ENCODE measurements at regions not wholly inside any gene's neighbourhood (a gene's known extent, or its start where the extent isn't known, plus 50 kb on each side); places are given as distances from the start of the nearest gene placed in this dataset.

- TF ChIP-seq ZNF274 (IDR thresholded peaks at IDR 0.05; ENCODE audit: low read depth, low read length): no peak
- no peak for TF ChIP-seq YY1 (IDR thresholded peaks at IDR 0.05; ENCODE audit: insufficient read depth, insufficient read length)
- TF ChIP-seq SUZ12 (IDR thresholded peaks at IDR 0.05; ENCODE audit: extremely low read depth, insufficient read depth, insufficient read length): no peak
- H3K9me3 ChIP-seq (ENCODE audit: insufficient read depth, low read length): no peaks in the 10 kb centered on the region; the same call in 1 of the 2 replicates
- H3K27me3 ChIP-seq (ENCODE audit: insufficient read depth, insufficient read length): no peaks in the 10 kb centered on the region
- DNase-seq (ENCODE audit: low read depth, low spot score): no peak
- H3K4me1 ChIP-seq (ENCODE audit: insufficient read depth, insufficient read length): no peaks in the 10 kb centered on the region
- no peaks in the 10 kb centered on the region for H3K36me3 ChIP-seq (ENCODE audit: insufficient read depth, insufficient read length, low read length)
- no peak overlapping the region for H3K4me3 ChIP-seq (ENCODE audit: insufficient read length, low read depth)
- no peak overlapping the region for H3K9ac ChIP-seq (ENCODE audit: insufficient read length, low read depth)
Observed at GRCh38 chr3:16024548-16024947, 149.9 kb upstream of the GALNT15 start.

- H3K4me3 ChIP-seq (ENCODE audit: insufficient read length, low read depth): no peak overlapping the region
- H3K9ac ChIP-seq (ENCODE audit: insufficient read length, low read depth): no peak overlapping the region
- no peak for DNase-seq (ENCODE audit: low read depth, low spot score)
- H3K36me3 ChIP-seq (ENCODE audit: insufficient read depth, insufficient read length, low read length): no peaks in the 10 kb centered on the region
- no peaks in the 10 kb centered on the region for H3K27me3 ChIP-seq (ENCODE audit: insufficient read depth, insufficient read length)
- H3K9me3 ChIP-seq (ENCODE audit: insufficient read depth, low read length): no peaks in the 10 kb centered on the region; the same call in 1 of the 2 replicates
- H3K4me1 ChIP-seq (ENCODE audit: insufficient read depth, insufficient read length): no peaks in the 10 kb centered on the region
- TF ChIP-seq ZNF274 (IDR thresholded peaks at IDR 0.05; ENCODE audit: low read depth, low read length): no peak
- no peak for TF ChIP-seq SUZ12 (IDR thresholded peaks at IDR 0.05; ENCODE audit: extremely low read depth, insufficient read depth, insufficient read length)
- no peak for TF ChIP-seq YY1 (IDR thresholded peaks at IDR 0.05; ENCODE audit: insufficient read depth, insufficient read length)
Observed at GRCh38 chr3:16026753-16027152, 147.7 kb upstream of the GALNT15 start.

- Histone ChIP-seq H3K9me3 (ENCODE audit: insufficient read depth, low read length) (no peaks in the 10 kb centered on the region; the same call in 1 of the 2 replicates), H3K36me3 (ENCODE audit: insufficient read depth, insufficient read length, low read length) (no peaks in the 10 kb centered on the region), H3K27me3 (ENCODE audit: insufficient read depth, insufficient read length) (no peaks in the 10 kb centered on the region), H3K4me1 (ENCODE audit: insufficient read depth, insufficient read length) (no peaks in the 10 kb centered on the region), H3K9ac (ENCODE audit: insufficient read length, low read depth) (no peak overlapping the region), H3K4me3 (ENCODE audit: insufficient read length, low read depth) (no peak overlapping the region)
- TF ChIP-seq SUZ12 (IDR thresholded peaks at IDR 0.05; ENCODE audit: extremely low read depth, insufficient read depth, insufficient read length) (no peak), YY1 (IDR thresholded peaks at IDR 0.05; ENCODE audit: insufficient read depth, insufficient read length) (no peak), ZNF274 (IDR thresholded peaks at IDR 0.05; ENCODE audit: low read depth, low read length) (no peak)
- no peak for DNase-seq (ENCODE audit: low read depth, low spot score)
Observed at GRCh38 chr3:16028604-16029003, 145.9 kb upstream of the GALNT15 start.

GRCh38 chr3:16030342-16030741 is 144.1 kb upstream of the GALNT15 start:
- no peak for DNase-seq (ENCODE audit: low read depth, low spot score)
- Histone ChIP-seq H3K4me3 (ENCODE audit: insufficient read length, low read depth) (no peak overlapping the region), H3K9me3 (ENCODE audit: insufficient read depth, low read length) (no peaks in the 10 kb centered on the region), H3K36me3 (ENCODE audit: insufficient read depth, insufficient read length, low read length) (no peaks in the 10 kb centered on the region), H3K9ac (ENCODE audit: insufficient read length, low read depth) (no peak overlapping the region), H3K4me1 (ENCODE audit: insufficient read depth, insufficient read length) (no peaks in the 10 kb centered on the region), H3K27me3 (ENCODE audit: insufficient read depth, insufficient read length) (no peaks in the 10 kb centered on the region)
- TF ChIP-seq SUZ12 (IDR thresholded peaks at IDR 0.05; ENCODE audit: extremely low read depth, insufficient read depth, insufficient read length) (no peak), YY1 (IDR thresholded peaks at IDR 0.05; ENCODE audit: insufficient read depth, insufficient read length) (no peak), ZNF274 (IDR thresholded peaks at IDR 0.05; ENCODE audit: low read depth, low read length) (no peak)

GRCh38 chr3:16031434-16031833 is 143.0 kb upstream of the GALNT15 start:
- H3K4me3 ChIP-seq (ENCODE audit: insufficient read length, low read depth): no peak overlapping the region

GRCh38 chr3:16033889-16034687 is 140.4 kb upstream of the GALNT15 start:
- Histone ChIP-seq H3K27me3 (ENCODE audit: insufficient read depth, insufficient read length) (no peaks in the 10 kb centered on the region), H3K4me3 (ENCODE audit: insufficient read length, low read depth) (no peak overlapping the region), H3K36me3 (ENCODE audit: insufficient read depth, insufficient read length, low read length) (no peaks in the 10 kb centered on the region), H3K4me1 (ENCODE audit: insufficient read depth, insufficient read length) (no peaks in the 10 kb centered on the region), H3K9me3 (ENCODE audit: insufficient read depth, low read length) (no peaks in the 10 kb centered on the region), H3K9ac (ENCODE audit: insufficient read length, low read depth) (no peak overlapping the region)
- DNase-seq (ENCODE audit: low read depth, low spot score): no peak
- no peak for TF ChIP-seq YY1 (IDR thresholded peaks at IDR 0.05; ENCODE audit: insufficient read depth, insufficient read length)
- no peak for TF ChIP-seq SUZ12 (IDR thresholded peaks at IDR 0.05; ENCODE audit: extremely low read depth, insufficient read depth, insufficient read length)
- no peak for TF ChIP-seq ZNF274 (IDR thresholded peaks at IDR 0.05; ENCODE audit: low read depth, low read length)

More at GRCh38 chr3:16031434-16031833, 143.0 kb upstream of the GALNT15 start:
- TF ChIP-seq SUZ12 (IDR thresholded peaks at IDR 0.05; ENCODE audit: extremely low read depth, insufficient read depth, insufficient read length): no peak
- no peak for TF ChIP-seq YY1 (IDR thresholded peaks at IDR 0.05; ENCODE audit: insufficient read depth, insufficient read length)
- no peak for TF ChIP-seq ZNF274 (IDR thresholded peaks at IDR 0.05; ENCODE audit: low read depth, low read length)
- no peak for DNase-seq (ENCODE audit: low read depth, low spot score)
- H3K4me1 ChIP-seq (ENCODE audit: insufficient read depth, insufficient read length): no peaks in the 10 kb centered on the region
- H3K27me3 ChIP-seq (ENCODE audit: insufficient read depth, insufficient read length): no peaks in the 10 kb centered on the region
- H3K36me3 ChIP-seq (ENCODE audit: insufficient read depth, insufficient read length, low read length): no peaks in the 10 kb centered on the region
- no peak overlapping the region for H3K9ac ChIP-seq (ENCODE audit: insufficient read length, low read depth)
- no peaks in the 10 kb centered on the region for H3K9me3 ChIP-seq (ENCODE audit: insufficient read depth, low read length)

GRCh38 chr3:16040991-16041390 is 133.5 kb upstream of the GALNT15 start:
- Histone ChIP-seq H3K4me3 (ENCODE audit: insufficient read length, low read depth) (no peak overlapping the region), H3K27me3 (ENCODE audit: insufficient read depth, insufficient read length) (no peaks in the 10 kb centered on the region), H3K9ac (ENCODE audit: insufficient read length, low read depth) (no peak overlapping the region), H3K36me3 (ENCODE audit: insufficient read depth, insufficient read length, low read length) (no peaks in the 10 kb centered on the region), H3K9me3 (ENCODE audit: insufficient read depth, low read length) (no peaks in the 10 kb centered on the region), H3K4me1 (ENCODE audit: insufficient read depth, insufficient read length) (no peaks in the 10 kb centered on the region)
- no peak for TF ChIP-seq YY1 (IDR thresholded peaks at IDR 0.05; ENCODE audit: insufficient read depth, insufficient read length)
- no peak for TF ChIP-seq SUZ12 (IDR thresholded peaks at IDR 0.05; ENCODE audit: extremely low read depth, insufficient read depth, insufficient read length)
- TF ChIP-seq ZNF274 (IDR thresholded peaks at IDR 0.05; ENCODE audit: low read depth, low read length): no peak
- no peak for DNase-seq (ENCODE audit: low read depth, low spot score)
